Lung (tissue), 11 donors: ENCODE measurements at regions not wholly inside any gene's neighbourhood (a gene's known extent, or its start where the extent isn't known, plus 50 kb on each side); places are given as distances from the start of the nearest gene placed in this dataset.

ENCODE experiments used
- ATAC-seq: fragments of 200-7000 bp; cut with Tn5 transposase; one replicate; pipeline ENCODE4 v1.9.1; 2020; ENCODE audit warnings: moderate number of reproducible peaks; ENCODE audit not compliant: insufficient read depth, low FRiP score
- DNase-seq, 3 donors: peaks; one replicate each; pipeline ENCODE4 v3.0.0-alpha.2; 2013 to 2017
- H3K27ac ChIP-seq, 2 donors: one replicate each; pipeline ENCODE4 v1.5.1; 2013; ENCODE audit warnings: mild to moderate bottlenecking in 2 of 2, moderate library complexity in 2 of 2, control low read depth in 1 of 2, inconsistent platforms in 1 of 2, low read depth in 1 of 2, low read length in 1 of 2
- H3K27me3 ChIP-seq, 3 donors: one replicate each; pipeline ENCODE4 v1.5.1; 2013; ENCODE audit warnings: low read length in 2 of 3; ENCODE audit not compliant: control insufficient read depth in 3 of 3, insufficient read depth in 3 of 3
- H3K36me3 ChIP-seq, 4 donors: one replicate each; pipeline ENCODE4 v1.5.1; 2013; ENCODE audit warnings: low read length in 4 of 4, mild to moderate bottlenecking in 1 of 4, moderate library complexity in 1 of 4; ENCODE audit not compliant: control insufficient read depth in 4 of 4, insufficient read depth in 4 of 4
- H3K4me1 ChIP-seq, 5 donors: one replicate each; pipeline ENCODE4 v1.5.1; 2013; ENCODE audit warnings: low read length in 5 of 5, mild to moderate bottlenecking in 2 of 5, moderate library complexity in 1 of 5; ENCODE audit not compliant: control insufficient read depth in 5 of 5, insufficient read depth in 5 of 5
- H3K4me3 ChIP-seq: one replicate; pipeline ENCODE4 v1.5.1; 2013; ENCODE audit warnings: mild to moderate bottlenecking, control low read depth, moderate library complexity
- H3K9ac ChIP-seq, 2 donors: one replicate each; pipeline ENCODE4 v1.5.1; 2013; ENCODE audit warnings: low read length in 2 of 2, control low read depth in 1 of 2; ENCODE audit not compliant: insufficient read depth in 1 of 2
- H3K9me3 ChIP-seq, 4 donors: one replicate each; pipeline ENCODE4 v1.5.1; 2013; ENCODE audit warnings: low read length in 3 of 4, mild to moderate bottlenecking in 1 of 4, moderate library complexity in 1 of 4; ENCODE audit not compliant: control insufficient read depth in 4 of 4, insufficient read depth in 3 of 4
- CTCF ChIP-seq: IDR thresholded peaks from 2 replicates; pipeline ENCODE4 v1.5.1; 2012; ENCODE audit warnings: mild to moderate bottlenecking; ENCODE audit errors: control extremely low read depth, extremely low read depth
- WGBS, 2 donors: extraction: QIAGEN DNeasy Blood & Tissue Kit; methylation state at CpG; one replicate each; pipeline ENCODE4 v1.1.7; 2013; 5-methylcytosine and 5-hydroxymethylcytosine counted together
- donor health status: control.
- donor health status: control.
- donor health status: Bipolar disorder and iron deficiency.
- donor health status: healthy.
- donor health status: DM: yes; HTN: yes; CAD: no.

GRCh38 chr6:12442455-12442854 lies 152.3 kb downstream of the EDN1 start:
- 59 to 83% methylated on average over 4 of the region's 4 CpGs for WGBS, 2 donors
- TF ChIP-seq CTCF = no peak
- H3K36me3 ChIP-seq = no peaks in the 10 kb centered on the region

GRCh38 chr6:12446394-12446793 lies 156.2 kb downstream of the EDN1 start:
- no peak overlapping the region for H3K27ac ChIP-seq
- WGBS, 2 donors = 67 to 69% methylated on average over 1 of the region's 1 CpG
- no peaks in the 10 kb centered on the region for H3K27me3 ChIP-seq
- ATAC-seq = no peak
- no peak overlapping the region for H3K9ac ChIP-seq
- no peak overlapping the region for H3K4me3 ChIP-seq
- no peaks in the 10 kb centered on the region for H3K4me1 ChIP-seq
- TF ChIP-seq CTCF = no peak
- H3K9me3 ChIP-seq = no peaks in the 10 kb centered on the region
- no peaks in the 10 kb centered on the region for H3K36me3 ChIP-seq
- no peak for DNase-seq

More at GRCh38 chr6:12442455-12442854, 152.3 kb downstream of the EDN1 start:
- no peaks in the 10 kb centered on the region for H3K9me3 ChIP-seq
- H3K4me1 ChIP-seq = no peaks in the 10 kb centered on the region
- no peak overlapping the region for H3K4me3 ChIP-seq
- ATAC-seq (no peak), DNase-seq (no peak)
- H3K27me3 ChIP-seq = no peaks in the 10 kb centered on the region
- H3K27ac ChIP-seq = no peak overlapping the region
- no peak overlapping the region for H3K9ac ChIP-seq

- no peaks in the 10 kb centered on the region for H3K4me1 ChIP-seq
- peaks cover 0 to 5% (median 3%) of the 10 kb centered on the region in 4 donors for H3K9me3 ChIP-seq
- H3K4me3 ChIP-seq = no peak overlapping the region
- WGBS, 2 donors = 58 to 79% methylated on average over 4 of the region's 4 CpGs
- H3K27ac ChIP-seq = no peak overlapping the region
- H3K36me3 ChIP-seq = no peaks in the 10 kb centered on the region
- H3K27me3 ChIP-seq = no peaks in the 10 kb centered on the region
- TF ChIP-seq CTCF = no peak
- no peak overlapping the region for H3K9ac ChIP-seq
- no peak for ATAC-seq
- no peak for DNase-seq
Observed at GRCh38 chr6:12449447-12449846, 159.3 kb downstream of the EDN1 start.

- Histone ChIP-seq H3K36me3 (no peaks in the 10 kb centered on the region), H3K9ac (no peak overlapping the region), H3K27me3 (no peaks in the 10 kb centered on the region), H3K4me1 (no peaks in the 10 kb centered on the region), H3K27ac (no peak overlapping the region), H3K9me3 (peaks cover 0 to 7% (median 4%) of the 10 kb centered on the region in 4 donors), H3K4me3 (no peak overlapping the region)
- no peak for DNase-seq
- WGBS, 2 donors = 70 to 91% methylated on average over 1 of the region's 1 CpG
- ATAC-seq = no peak
- no peak for TF ChIP-seq CTCF
Observed at GRCh38 chr6:12450467-12450866, 160.3 kb downstream of the EDN1 start.
